Body of pancreas (tissue), 4 donors: ENCODE measurements at regions not wholly inside any gene's neighbourhood (a gene's known extent, or its start where the extent isn't known, plus 50 kb on each side); places are given as distances from the start of the nearest gene placed in this dataset.

ENCODE experiments used
- ATAC-seq: fragments of 150-250 bp; one replicate; pipeline ENCODE4 v1.9.1; 2016
- DNase-seq, 4 donors: peaks; one replicate each; pipeline ENCODE4 v3.0.0-alpha.2; 2019
- H3K27ac ChIP-seq, 4 donors: fragments of 200-600 bp; sonication (generic); 1 replicate in 3 of 4; 2 replicates in 1 of 4; pipeline versions ENCODE4 v1.5.1 to v1.6.1; 2016 to 2019; ENCODE audit warnings: mild to moderate bottlenecking in 1 of 4, mixed read lengths in 1 of 4, moderate library complexity in 1 of 4
- H3K27me3 ChIP-seq, 2 donors: fragments of 200-600 bp; sonication (generic); one replicate each; pipeline ENCODE4 v1.6.0; 2016; ENCODE audit warnings: mild to moderate bottlenecking in 1 of 2
- H3K36me3 ChIP-seq, 2 donors: fragments of 200-600 bp; sonication (generic); replicated peaks in 1 of 2; 2 replicates each; pipeline ENCODE4 v1.5.1; 2016; ENCODE audit warnings: low read depth in 2 of 2; ENCODE audit not compliant: insufficient read depth in 1 of 2
- H3K4me1 ChIP-seq: fragments of 200-600 bp; sonication (generic); one replicate; pipeline ENCODE4 v1.6.0; 2016
- H3K4me3 ChIP-seq, 2 donors: fragments of 200-600 bp; sonication (generic); 1 replicate in 1 of 2; 2 replicates in 1 of 2; pipeline ENCODE4 v1.5.1; 2016 to 2019
- H3K9me3 ChIP-seq, 3 donors: fragments of 200-600 bp; sonication (generic); 1 replicate in 2 of 3; 2 replicates in 1 of 3; pipeline ENCODE4 v1.5.1; 2016
- POLR2A ChIP-seq, 3 donors: fragments of 450-650 bp; IDR thresholded peaks; one replicate each; pipeline ENCODE4 v1.6.1; 2016; ENCODE audit warnings: antibody characterized with exemption in 3 of 3, mild to moderate bottlenecking in 2 of 3
- WGBS, 2 donors: methylation state at CpG; one replicate each; pipeline ENCODE4 v1.1.5; 2017; 5-methylcytosine and 5-hydroxymethylcytosine counted together
- intact Hi-C: fragments of 100-400 bp; cut with DNase I; formaldehyde crosslinking; loops from one replicate; pipeline ENCODE4 v1.15.1; 2023
- TF ChIP-seq, protein P1 (sequence below), 7 experiments: fragments of 450-650 bp in 4 of 7; fragments of 200-600 bp in 3 of 7; sonication (generic) in 3 of 7; IDR thresholded peaks; one replicate each; pipeline ENCODE4 v1.5.1; 2016 to 2019; ENCODE audit warnings: antibody characterized with exemption in 7 of 7

DNA sequence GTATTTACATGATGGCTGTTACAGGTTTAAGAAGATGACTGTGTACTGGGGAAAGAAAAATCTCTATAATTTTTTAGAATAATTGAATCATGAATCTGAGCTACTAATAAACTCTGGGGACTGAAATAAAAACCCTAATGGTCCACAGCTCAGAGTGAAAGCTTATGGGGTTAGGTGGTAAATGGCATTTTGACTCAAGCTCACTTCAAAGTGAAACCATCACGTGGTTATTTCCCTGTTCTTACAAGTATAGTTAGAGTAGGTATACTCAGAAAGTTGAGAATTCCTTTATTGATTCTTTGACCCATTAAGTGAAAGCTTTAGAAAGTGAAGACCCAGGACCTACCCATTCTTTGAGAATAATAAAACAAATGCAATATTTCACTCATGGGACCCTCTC is 626.2 kb upstream of the SETBP1 start:
- TF ChIP-seq, protein P1, sequence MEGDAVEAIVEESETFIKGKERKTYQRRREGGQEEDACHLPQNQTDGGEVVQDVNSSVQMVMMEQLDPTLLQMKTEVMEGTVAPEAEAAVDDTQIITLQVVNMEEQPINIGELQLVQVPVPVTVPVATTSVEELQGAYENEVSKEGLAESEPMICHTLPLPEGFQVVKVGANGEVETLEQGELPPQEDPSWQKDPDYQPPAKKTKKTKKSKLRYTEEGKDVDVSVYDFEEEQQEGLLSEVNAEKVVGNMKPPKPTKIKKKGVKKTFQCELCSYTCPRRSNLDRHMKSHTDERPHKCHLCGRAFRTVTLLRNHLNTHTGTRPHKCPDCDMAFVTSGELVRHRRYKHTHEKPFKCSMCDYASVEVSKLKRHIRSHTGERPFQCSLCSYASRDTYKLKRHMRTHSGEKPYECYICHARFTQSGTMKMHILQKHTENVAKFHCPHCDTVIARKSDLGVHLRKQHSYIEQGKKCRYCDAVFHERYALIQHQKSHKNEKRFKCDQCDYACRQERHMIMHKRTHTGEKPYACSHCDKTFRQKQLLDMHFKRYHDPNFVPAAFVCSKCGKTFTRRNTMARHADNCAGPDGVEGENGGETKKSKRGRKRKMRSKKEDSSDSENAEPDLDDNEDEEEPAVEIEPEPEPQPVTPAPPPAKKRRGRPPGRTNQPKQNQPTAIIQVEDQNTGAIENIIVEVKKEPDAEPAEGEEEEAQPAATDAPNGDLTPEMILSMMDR (IDR thresholded peaks at IDR 0.05), result no peak
- TF ChIP-seq POLR2A (IDR thresholded peaks at IDR 0.05), result no peak
- Histone ChIP-seq H3K27ac (no peak overlapping the region), H3K9me3 (no peaks in the 10 kb centered on the region), H3K4me3 (no peak overlapping the region), H3K4me1 (no peaks in the 10 kb centered on the region), H3K27me3 (no peaks in the 10 kb centered on the region), H3K36me3 (no peaks in the 10 kb centered on the region)
- ATAC-seq (no peak), DNase-seq (no peak)
- intact Hi-C loops, result no loop called here
- WGBS, 2 donors, result 59% methylated on average over 1 of the region's 1 CpG

DNA sequence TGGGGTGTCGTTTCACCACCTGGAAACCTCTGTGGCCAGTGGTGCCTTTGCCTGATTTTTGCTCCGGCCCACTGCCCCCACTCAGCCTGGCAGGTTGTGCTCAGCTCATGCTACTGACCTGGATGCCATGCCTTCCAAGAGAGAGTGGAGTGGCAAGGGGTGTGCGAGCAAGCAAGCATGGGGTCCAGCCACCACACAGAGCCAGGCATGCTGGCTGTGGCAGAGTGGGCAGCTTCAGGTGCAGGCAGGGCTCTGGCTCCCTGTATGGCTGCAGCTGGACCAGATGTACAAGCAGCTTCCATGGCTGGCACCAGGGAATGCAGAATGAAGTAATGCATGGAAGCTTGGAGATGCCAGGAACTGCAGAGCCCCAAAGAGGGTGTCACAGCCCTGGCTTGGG is 620.5 kb upstream of the SETBP1 start:
- TF ChIP-seq POLR2A (IDR thresholded peaks at IDR 0.05), result no peak
- TF ChIP-seq, protein P1 (IDR thresholded peaks at IDR 0.05), result no peak
- 83% methylated on average over 3 of the region's 3 CpGs for WGBS, 2 donors
- H3K4me3 ChIP-seq, result no peak overlapping the region
- DNase-seq, result no peak
- H3K27me3 ChIP-seq, result no peaks in the 10 kb centered on the region
- intact Hi-C loops, result no loop called here
- no peak overlapping the region for H3K27ac ChIP-seq
- H3K9me3 ChIP-seq, result no peaks in the 10 kb centered on the region
- H3K4me1 ChIP-seq, result no peaks in the 10 kb centered on the region
- ATAC-seq, result no peak
- no peaks in the 10 kb centered on the region for H3K36me3 ChIP-seq

DNA sequence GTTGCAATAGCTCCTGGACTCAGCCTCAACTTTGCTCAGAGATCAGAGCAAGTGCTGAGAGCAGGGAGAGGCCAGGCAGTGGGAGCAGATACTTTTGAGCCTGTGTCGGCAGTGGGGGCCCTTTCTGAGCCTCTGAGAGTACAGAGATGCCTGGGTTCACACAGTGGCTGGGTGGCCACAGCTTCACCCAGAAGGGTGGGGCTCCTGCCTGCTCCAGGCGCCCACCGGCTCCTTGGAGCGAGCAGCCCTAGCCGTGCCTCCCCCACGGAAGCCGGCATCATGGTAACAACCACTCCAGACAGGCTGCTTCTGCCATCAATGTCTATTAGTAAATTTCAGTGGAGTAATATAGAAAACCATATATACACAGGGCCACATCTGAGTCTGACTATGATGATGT is 619.2 kb upstream of the SETBP1 start:
- intact Hi-C loops, result no loop called here
- Histone ChIP-seq H3K9me3 (no peaks in the 10 kb centered on the region), H3K27me3 (no peaks in the 10 kb centered on the region), H3K27ac (no peak overlapping the region), H3K4me1 (no peaks in the 10 kb centered on the region), H3K4me3 (no peak overlapping the region), H3K36me3 (no peaks in the 10 kb centered on the region)
- no peak for ATAC-seq
- 83 to 91% methylated on average over 1 to 7 of the region's 7 CpGs for WGBS, 2 donors
- TF ChIP-seq, protein P1 (IDR thresholded peaks at IDR 0.05), result no peak
- no peak for TF ChIP-seq POLR2A (IDR thresholded peaks at IDR 0.05)
- DNase-seq, result no peak

DNA sequence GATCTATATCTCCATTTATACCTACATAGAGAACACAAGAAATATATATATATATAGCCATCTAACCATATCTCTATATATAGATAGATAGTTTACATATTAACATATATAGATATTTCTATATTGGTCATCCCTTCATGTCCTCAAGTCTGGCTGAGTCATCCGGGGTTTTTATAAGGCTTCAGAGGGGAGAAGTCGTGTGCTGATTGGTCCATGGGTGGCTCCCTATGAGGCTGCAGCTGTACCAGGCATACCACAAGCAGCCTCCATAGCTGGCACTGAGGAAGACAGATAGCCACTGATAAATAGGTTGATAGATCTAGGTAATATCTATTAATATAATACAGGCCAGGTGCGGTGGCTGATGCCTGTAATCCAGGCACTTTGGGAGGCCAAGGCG is 618.3 kb upstream of the SETBP1 start:
- H3K9me3 ChIP-seq, result no peaks in the 10 kb centered on the region
- no peak for ATAC-seq
- no peaks in the 10 kb centered on the region for H3K27me3 ChIP-seq
- intact Hi-C loops, result no loop called here
- H3K4me3 ChIP-seq, result no peak overlapping the region
- no peaks in the 10 kb centered on the region for H3K4me1 ChIP-seq
- no peaks in the 10 kb centered on the region for H3K36me3 ChIP-seq
- WGBS, 2 donors, result 90 to 96% methylated on average over 4 of the region's 4 CpGs
- TF ChIP-seq POLR2A (IDR thresholded peaks at IDR 0.05), result no peak
- TF ChIP-seq, protein P1 (IDR thresholded peaks at IDR 0.05), result no peak
- no peak overlapping the region for H3K27ac ChIP-seq
- no peak for DNase-seq

DNA sequence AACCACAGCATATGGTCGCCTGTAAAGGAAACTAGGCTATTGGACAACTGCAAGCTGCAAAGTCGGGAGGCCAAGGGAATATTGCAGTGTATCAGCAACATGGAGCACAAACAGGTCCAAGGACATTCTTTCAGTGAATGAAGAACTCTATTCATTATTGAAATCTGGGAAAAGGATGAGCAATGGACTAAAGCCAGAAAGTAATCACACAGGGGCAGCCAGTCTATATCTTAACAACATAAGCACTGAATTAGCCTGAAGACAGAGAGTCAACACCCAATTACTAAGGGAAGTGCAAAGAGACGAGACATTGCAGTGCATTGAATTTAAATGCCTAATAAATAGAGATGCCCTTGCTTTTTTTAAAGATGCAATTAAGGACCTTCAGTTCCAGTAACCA is 615.5 kb upstream of the SETBP1 start:
- Histone ChIP-seq H3K36me3 (no peaks in the 10 kb centered on the region), H3K4me1 (no peaks in the 10 kb centered on the region), H3K4me3 (no peak overlapping the region), H3K9me3 (no peaks in the 10 kb centered on the region), H3K27ac (no peak overlapping the region), H3K27me3 (no peaks in the 10 kb centered on the region)
- DNase-seq, result no peak
- intact Hi-C loops, result no loop called here
- TF ChIP-seq POLR2A (IDR thresholded peaks at IDR 0.05), result no peak
- TF ChIP-seq, protein P1 (IDR thresholded peaks at IDR 0.05), result no peak
- 72 to 74% methylated on average over 3 of the region's 3 CpGs for WGBS, 2 donors
- no peak for ATAC-seq
